BLaER1 (cell line): ENCODE measurements at regions not wholly inside any gene's neighbourhood (a gene's known extent, or its start where the extent isn't known, plus 50 kb on each side); places are given as distances from the start of the nearest gene placed in this dataset.
"Not testable (repeated sequence)": the region's sequence is repeated elsewhere in the genome, so short reads cannot be mapped to it uniquely, and the experiment has no call there.

Source experiments
- H3K27ac ChIP-seq: shearing (Covaris generic); formaldehyde crosslinking; 2 replicates; pipeline ENCODE4 v1.8.1; 2022
- H3K27me3 ChIP-seq: shearing (Covaris generic); formaldehyde crosslinking; 2 replicates; pipeline ENCODE4 v1.8.1; 2022
- H3K36me3 ChIP-seq: shearing (Covaris generic); formaldehyde crosslinking; 2 replicates; pipeline ENCODE4 v1.8.1; 2022
- H3K4me1 ChIP-seq: shearing (Covaris generic); formaldehyde crosslinking; 2 replicates; pipeline ENCODE4 v1.8.1; 2022
- H3K4me2 ChIP-seq: shearing (Covaris generic); formaldehyde crosslinking; 2 replicates; pipeline ENCODE4 v1.8.1; 2022
- H3K4me3 ChIP-seq: shearing (Covaris generic); formaldehyde crosslinking; 2 replicates; pipeline ENCODE4 v1.8.1; 2022
- H3K9ac ChIP-seq: shearing (Covaris generic); formaldehyde crosslinking; 2 replicates; pipeline ENCODE4 v1.8.1; 2022
- H3K9me3 ChIP-seq: shearing (Covaris generic); formaldehyde crosslinking; 2 replicates; pipeline ENCODE4 v1.8.1; 2022
- H4K20me1 ChIP-seq: shearing (Covaris generic); formaldehyde crosslinking; 2 replicates; pipeline ENCODE4 v1.8.1; 2022
- Cebpa-rat ChIP-seq: shearing (Covaris generic); IDR thresholded peaks from 2 replicates; pipeline ENCODE4 v1.8.1; 2022

GRCh38 chr18:60182223-60182622 lies 190.4 kb downstream of the MC4R start:
- no peak overlapping the region for H3K27ac ChIP-seq
- H4K20me1 ChIP-seq: no peaks in the 10 kb centered on the region
- no peaks in the 10 kb centered on the region for H3K36me3 ChIP-seq

GRCh38 chr18:60180671-60181070 lies 191.9 kb downstream of the MC4R start:
- no peaks in the 10 kb centered on the region for H3K27me3 ChIP-seq
- no peak overlapping the region for H3K27ac ChIP-seq
- peaks cover 9% of the 10 kb centered on the region; the same call in 1 of the 2 replicates for H3K9me3 ChIP-seq
- H3K4me2 ChIP-seq: no peak overlapping the region
- peaks cover 6% of the 10 kb centered on the region; the same call in 1 of the 2 replicates for H3K4me1 ChIP-seq
- no peak overlapping the region for H3K9ac ChIP-seq
- TF ChIP-seq Cebpa-rat: no peak
- no peaks in the 10 kb centered on the region for H4K20me1 ChIP-seq
- H3K4me3 ChIP-seq: no peak overlapping the region
- H3K36me3 ChIP-seq: no peaks in the 10 kb centered on the region

More at GRCh38 chr18:60182223-60182622, 190.4 kb downstream of the MC4R start:
- no peak overlapping the region for H3K4me3 ChIP-seq
- H3K27me3 ChIP-seq: no peaks in the 10 kb centered on the region
- no peak overlapping the region for H3K9ac ChIP-seq
- no peak for TF ChIP-seq Cebpa-rat
- H3K4me2 ChIP-seq: no peak overlapping the region
- H3K9me3 ChIP-seq: peaks cover 9% of the 10 kb centered on the region; the same call in 1 of the 2 replicates
- H3K4me1 ChIP-seq: no peaks in the 10 kb centered on the region

GRCh38 chr18:60178224-60178623 lies 194.4 kb downstream of the MC4R start:
- not testable (repeated sequence) for H3K36me3 ChIP-seq, H3K4me3 ChIP-seq, H3K9ac ChIP-seq, H3K27me3 ChIP-seq, H3K27ac ChIP-seq, H3K4me2 ChIP-seq, H3K9me3 ChIP-seq, H4K20me1 ChIP-seq, H3K4me1 ChIP-seq

- Histone ChIP-seq H3K27me3 (no peaks in the 10 kb centered on the region), H3K4me1 (peaks cover 6% of the 10 kb centered on the region; the same call in 1 of the 2 replicates), H3K4me2 (no peak overlapping the region), H3K27ac (no peak overlapping the region), H3K36me3 (no peaks in the 10 kb centered on the region), H3K9me3 (peaks cover 9% of the 10 kb centered on the region; the same call in 1 of the 2 replicates), H4K20me1 (no peaks in the 10 kb centered on the region), H3K4me3 (no peak overlapping the region), H3K9ac (no peak overlapping the region)
- no peak for TF ChIP-seq Cebpa-rat
Observed at GRCh38 chr18:60176259-60176658, 196.3 kb downstream of the MC4R start.

- TF ChIP-seq Cebpa-rat: no peak
- Histone ChIP-seq H3K9ac (no peak overlapping the region), H3K36me3 (no peaks in the 10 kb centered on the region), H3K27ac (no peak overlapping the region), H3K27me3 (no peaks in the 10 kb centered on the region), H3K4me3 (no peak overlapping the region), H3K9me3 (peaks cover 9% of the 10 kb centered on the region; the same call in 1 of the 2 replicates), H4K20me1 (no peaks in the 10 kb centered on the region), H3K4me2 (no peak overlapping the region), H3K4me1 (peaks cover 6% of the 10 kb centered on the region; the same call in 1 of the 2 replicates)
Observed at GRCh38 chr18:60174832-60175231, 197.7 kb downstream of the MC4R start.

- H3K36me3 ChIP-seq: no peaks in the 10 kb centered on the region
- no peak overlapping the region for H3K4me3 ChIP-seq
- no peak overlapping the region for H3K4me2 ChIP-seq
- H3K27ac ChIP-seq: no peak overlapping the region
- H3K4me1 ChIP-seq: peaks cover 6% of the 10 kb centered on the region; the same call in 1 of the 2 replicates
- no peaks in the 10 kb centered on the region for H3K9me3 ChIP-seq
- no peak for TF ChIP-seq Cebpa-rat
- no peaks in the 10 kb centered on the region for H3K27me3 ChIP-seq
- no peaks in the 10 kb centered on the region for H4K20me1 ChIP-seq
- no peak overlapping the region for H3K9ac ChIP-seq
Observed at GRCh38 chr18:60172030-60172429, 200.5 kb downstream of the MC4R start.

- Histone ChIP-seq H3K9ac (no peak overlapping the region), H3K4me2 (peak overlapping the region; percentile 55), H3K9me3 (peaks cover 5% of the 10 kb centered on the region; the same call in 1 of the 2 replicates), H3K36me3 (no peaks in the 10 kb centered on the region), H4K20me1 (no peaks in the 10 kb centered on the region), H3K27ac (no peak overlapping the region), H3K4me1 (peaks cover 34% of the 10 kb centered on the region), H3K27me3 (no peaks in the 10 kb centered on the region), H3K4me3 (no peak overlapping the region)
- no peak for TF ChIP-seq Cebpa-rat
Observed at GRCh38 chr18:60163622-60164021, 209.0 kb downstream of the MC4R start.

GRCh38 chr18:60162388-60162787 lies 210.2 kb downstream of the MC4R start:
- H3K27ac ChIP-seq: no peak overlapping the region
- H3K9me3 ChIP-seq: peaks cover 5% of the 10 kb centered on the region; the same call in 1 of the 2 replicates
- H3K4me1 ChIP-seq: peaks cover 34% of the 10 kb centered on the region
- H3K9ac ChIP-seq: no peak overlapping the region
- no peak for TF ChIP-seq Cebpa-rat
- H3K4me3 ChIP-seq: no peak overlapping the region
- H3K4me2 ChIP-seq: peak overlapping the region; percentile 55
- no peaks in the 10 kb centered on the region for H4K20me1 ChIP-seq
- H3K27me3 ChIP-seq: no peaks in the 10 kb centered on the region
- no peaks in the 10 kb centered on the region for H3K36me3 ChIP-seq

- no peak for TF ChIP-seq Cebpa-rat
- Histone ChIP-seq H3K9me3 (0 out of 2 replicates have a peak, but pooled peaks cover 2% of the 10 kb centered on the region), H3K27ac (no peak overlapping the region), H3K9ac (no peak overlapping the region), H3K27me3 (no peaks in the 10 kb centered on the region), H3K4me1 (peaks cover 14% of the 10 kb centered on the region), H3K4me3 (no peak overlapping the region), H3K4me2 (no peak overlapping the region), H4K20me1 (no peaks in the 10 kb centered on the region), H3K36me3 (no peaks in the 10 kb centered on the region)
Observed at GRCh38 chr18:60157810-60158209, 214.8 kb downstream of the MC4R start.

GRCh38 chr18:60153376-60153775 lies 219.2 kb downstream of the MC4R start:
- no peak for TF ChIP-seq Cebpa-rat
- Histone ChIP-seq H3K9ac (no peak overlapping the region), H4K20me1 (no peaks in the 10 kb centered on the region), H3K9me3 (no peaks in the 10 kb centered on the region), H3K36me3 (no peaks in the 10 kb centered on the region), H3K27me3 (no peaks in the 10 kb centered on the region), H3K4me2 (no peak overlapping the region), H3K4me3 (no peak overlapping the region), H3K27ac (no peak overlapping the region), H3K4me1 (peaks cover 10% of the 10 kb centered on the region)

- TF ChIP-seq Cebpa-rat: no peak
- no peaks in the 10 kb centered on the region for H3K36me3 ChIP-seq
- H3K4me1 ChIP-seq: peaks cover 47% of the 10 kb centered on the region
- H3K4me2 ChIP-seq: peak overlapping the region; percentile 18; the same call in 1 of the 2 replicates
- no peaks in the 10 kb centered on the region for H3K9me3 ChIP-seq
- no peak overlapping the region for H3K27ac ChIP-seq
- no peaks in the 10 kb centered on the region for H4K20me1 ChIP-seq
- no peak overlapping the region for H3K9ac ChIP-seq
- no peak overlapping the region for H3K4me3 ChIP-seq
- H3K27me3 ChIP-seq: no peaks in the 10 kb centered on the region
Observed at GRCh38 chr18:60149316-60149715, 223.3 kb downstream of the MC4R start.
